GM21447 (cell line): ENCODE measurements at regions not wholly inside any gene's neighbourhood (a gene's known extent, or its start where the extent isn't known, plus 50 kb on each side); places are given as distances from the start of the nearest gene placed in this dataset.

Source experiments
- ATAC-seq: cut with Tn5 transposase; IDR thresholded peaks from one replicate; pipeline ENCODE4 v1.9.1; 2021; ENCODE audit not compliant: unreplicated experiment

GRCh38 chr9:20291201-20291600 lies 331.1 kb downstream of the MLLT3 start:
- ATAC-seq = no peak

DNA sequence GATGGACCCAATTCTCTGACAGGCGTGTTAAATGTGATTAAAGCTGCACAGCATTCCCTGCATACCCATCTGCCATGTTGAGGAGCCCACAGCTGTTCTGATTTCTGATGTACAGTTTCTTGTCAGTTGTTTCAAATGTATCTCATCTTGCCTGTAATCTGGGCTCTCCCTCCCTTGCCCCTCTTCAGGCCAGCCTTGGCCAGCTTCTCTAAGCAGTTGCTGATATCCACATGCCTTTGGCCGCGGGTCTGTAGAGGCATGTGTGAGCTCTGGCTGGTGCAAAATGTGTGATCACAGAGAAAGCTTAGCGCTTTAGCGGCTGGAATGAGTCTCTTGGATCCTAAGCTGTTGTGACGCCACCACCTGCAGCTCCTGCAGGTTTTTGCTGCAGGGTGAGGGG lies 332.0 kb downstream of the MLLT3 start:
- no peak for ATAC-seq

DNA sequence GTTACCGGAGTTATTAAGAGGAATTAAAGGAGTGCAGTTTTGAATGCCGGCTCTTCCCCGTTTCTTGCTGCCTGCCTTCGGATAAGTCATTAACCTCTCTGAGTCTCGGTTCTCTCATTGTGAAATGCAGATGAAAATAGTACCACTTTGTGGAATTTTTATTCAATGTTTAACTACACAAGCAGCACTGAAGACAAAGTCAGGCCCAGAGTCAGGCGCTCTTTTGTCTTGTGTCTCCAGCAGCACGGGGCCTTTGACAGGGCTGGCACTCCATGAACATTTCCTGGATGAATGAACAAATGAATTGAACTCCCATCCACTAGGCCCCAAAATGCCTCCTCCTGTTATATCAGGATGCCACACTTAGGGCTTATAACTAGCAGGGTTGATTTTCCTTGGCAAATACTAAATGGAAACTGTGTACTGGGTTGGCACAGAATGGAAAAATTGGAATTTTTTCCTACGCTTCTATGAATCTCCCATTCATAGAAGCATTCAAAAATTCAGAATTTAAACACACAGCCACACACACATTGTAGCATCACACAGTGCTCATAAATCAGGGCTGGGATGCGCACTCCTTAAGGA lies 332.8 kb downstream of the MLLT3 start:
- ATAC-seq = no peak

- ATAC-seq = no peak
These were observed 335.3 kb downstream of the MLLT3 start for GRCh38 chr9:20286969-20287368.

DNA sequence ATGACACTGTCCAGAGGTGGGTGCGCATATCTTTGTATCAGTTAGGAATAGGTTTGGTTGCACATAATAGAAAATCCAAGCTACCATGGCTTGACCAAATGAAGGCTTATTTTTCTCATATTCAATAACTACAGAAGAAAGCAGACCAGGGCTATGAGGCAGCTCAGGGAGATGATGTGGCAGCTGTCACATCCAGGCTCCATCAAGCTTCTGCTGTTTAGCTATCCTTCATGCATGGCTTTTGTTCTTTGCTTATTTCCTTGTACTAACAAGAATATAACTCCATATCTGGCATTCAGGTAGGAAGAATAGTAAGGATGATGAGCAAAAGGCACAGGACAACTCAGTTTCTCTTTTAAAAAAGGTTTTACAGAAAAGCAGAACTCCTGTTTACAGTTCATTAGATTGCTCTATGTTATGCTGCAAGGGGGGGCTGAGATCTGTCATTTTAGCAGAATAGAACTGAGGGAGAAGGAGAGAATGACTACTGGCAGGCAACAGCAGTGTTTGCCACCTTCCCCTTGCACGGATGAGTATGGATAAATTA lies 336.1 kb downstream of the MLLT3 start:
- ATAC-seq = no peak

DNA sequence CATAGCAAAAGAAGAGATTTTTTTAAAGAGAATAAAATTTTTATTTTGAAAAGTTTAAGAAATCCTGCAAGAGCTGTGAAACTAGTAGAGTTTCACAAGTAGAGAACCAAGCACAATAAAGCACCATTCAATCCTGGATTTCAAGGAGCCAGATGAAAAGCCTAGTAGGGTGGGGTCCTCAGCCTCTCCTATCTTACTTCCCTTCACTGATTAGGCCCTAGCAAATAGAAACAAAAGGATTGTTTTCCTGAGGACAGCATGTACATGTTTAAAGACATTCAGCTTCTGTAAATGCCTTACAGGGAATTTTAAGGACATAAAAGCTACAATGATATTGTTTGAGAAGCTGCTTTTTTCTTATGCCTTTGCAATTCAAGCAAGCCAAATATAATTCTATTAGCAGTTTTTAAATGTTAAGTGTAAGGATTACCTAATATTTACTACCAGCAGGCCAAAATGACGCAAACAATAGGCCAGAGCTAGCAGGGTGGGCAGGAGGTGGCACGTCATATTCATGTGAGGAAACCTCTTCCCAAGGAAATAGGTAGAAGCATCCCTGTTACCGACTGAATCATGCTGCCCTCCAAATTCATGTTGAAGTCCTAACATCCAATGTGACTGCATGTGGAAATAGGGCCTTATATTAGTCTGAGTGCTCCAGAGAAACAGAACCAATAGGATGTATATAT lies 337.6 kb downstream of the MLLT3 start:
- no peak for ATAC-seq

DNA sequence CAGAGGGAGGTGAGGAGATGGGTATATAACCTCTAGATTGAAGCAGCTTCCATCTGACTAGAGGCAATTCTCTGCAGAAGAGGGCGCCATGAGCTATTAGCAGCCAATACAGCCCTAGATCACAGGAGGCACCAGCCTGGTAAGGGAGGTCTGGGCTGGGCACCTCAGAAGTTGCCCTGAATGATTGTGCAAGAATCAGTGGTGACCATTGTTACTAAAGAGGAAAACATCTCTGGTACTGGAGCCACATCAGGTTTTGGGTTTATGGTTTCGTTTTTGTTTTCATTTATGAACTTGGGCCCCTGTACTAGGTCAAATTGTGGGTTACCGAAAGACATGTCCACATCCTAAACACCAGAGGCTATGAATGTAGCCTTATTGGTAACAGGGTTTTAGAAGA lies 342.0 kb downstream of the MLLT3 start:
- ATAC-seq = no peak

GRCh38 chr9:20276762-20277161 lies 345.5 kb downstream of the MLLT3 start:
- ATAC-seq = no peak

DNA sequence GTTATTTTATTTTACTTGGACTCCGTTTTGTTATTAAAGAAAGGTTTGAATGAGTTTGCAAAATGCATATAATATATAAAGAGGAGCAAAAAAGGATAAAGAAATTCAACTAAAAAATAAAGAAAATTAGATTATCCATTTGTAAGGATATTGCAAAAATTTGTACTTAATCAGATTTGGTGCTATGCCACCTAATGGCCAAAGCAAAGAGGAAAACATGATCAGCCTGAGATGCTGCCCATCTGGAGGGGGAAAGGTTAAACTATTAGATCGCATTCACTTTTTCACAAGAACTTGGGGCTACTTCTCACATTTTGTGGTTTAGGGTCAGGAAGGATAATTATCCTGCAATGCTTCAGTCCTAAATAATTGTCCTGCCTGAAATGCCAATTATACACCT lies 350.6 kb downstream of the MLLT3 start:
- ATAC-seq = no peak

- ATAC-seq = no peak
These were observed 351.2 kb downstream of the MLLT3 start for GRCh38 chr9:20271096-20271495.

GRCh38 chr9:20270161-20270560 lies 352.1 kb downstream of the MLLT3 start:
- ATAC-seq = no peak

GRCh38 chr9:20269620-20270019 lies 352.7 kb downstream of the MLLT3 start:
- no peak for ATAC-seq

DNA sequence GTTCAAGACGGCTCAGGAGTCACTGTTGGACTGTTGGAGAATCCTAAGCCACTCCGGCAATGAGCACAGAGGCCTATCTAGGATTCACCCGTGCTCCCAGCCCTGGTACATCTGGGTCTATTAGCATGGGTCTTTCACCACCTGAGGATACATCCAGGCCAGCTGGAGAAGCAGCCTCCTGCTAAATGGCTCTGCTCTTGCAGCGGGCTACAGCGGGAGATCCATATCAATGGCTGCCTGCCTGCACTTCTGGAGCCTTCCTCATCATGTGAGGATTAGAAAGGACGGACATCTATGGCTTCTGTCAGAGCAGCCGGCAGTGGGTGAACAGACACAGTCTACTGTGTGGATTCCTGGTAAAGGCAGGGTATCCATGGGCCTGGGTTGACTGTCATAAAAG lies 357.4 kb downstream of the MLLT3 start:
- no peak for ATAC-seq

DNA sequence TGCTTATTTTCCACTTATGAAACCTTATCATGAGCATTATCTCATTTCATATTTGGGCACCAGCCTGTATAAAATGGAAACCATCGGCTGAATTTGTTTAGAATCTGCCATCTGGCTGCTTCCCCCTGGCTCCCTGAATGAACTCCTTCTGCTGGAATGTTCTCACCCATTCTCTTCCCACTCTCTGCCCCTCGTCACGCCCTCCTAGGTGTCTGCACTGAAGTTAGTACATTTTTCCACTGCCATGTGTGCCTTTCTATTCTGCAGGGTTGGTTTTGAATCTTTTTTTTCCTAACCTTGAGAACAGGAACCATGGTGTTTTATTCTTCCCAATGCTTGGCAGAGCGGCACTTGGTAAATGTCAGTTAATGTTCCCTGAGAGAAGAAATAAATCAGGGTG lies 359.7 kb downstream of the MLLT3 start:
- ATAC-seq = no peak

DNA sequence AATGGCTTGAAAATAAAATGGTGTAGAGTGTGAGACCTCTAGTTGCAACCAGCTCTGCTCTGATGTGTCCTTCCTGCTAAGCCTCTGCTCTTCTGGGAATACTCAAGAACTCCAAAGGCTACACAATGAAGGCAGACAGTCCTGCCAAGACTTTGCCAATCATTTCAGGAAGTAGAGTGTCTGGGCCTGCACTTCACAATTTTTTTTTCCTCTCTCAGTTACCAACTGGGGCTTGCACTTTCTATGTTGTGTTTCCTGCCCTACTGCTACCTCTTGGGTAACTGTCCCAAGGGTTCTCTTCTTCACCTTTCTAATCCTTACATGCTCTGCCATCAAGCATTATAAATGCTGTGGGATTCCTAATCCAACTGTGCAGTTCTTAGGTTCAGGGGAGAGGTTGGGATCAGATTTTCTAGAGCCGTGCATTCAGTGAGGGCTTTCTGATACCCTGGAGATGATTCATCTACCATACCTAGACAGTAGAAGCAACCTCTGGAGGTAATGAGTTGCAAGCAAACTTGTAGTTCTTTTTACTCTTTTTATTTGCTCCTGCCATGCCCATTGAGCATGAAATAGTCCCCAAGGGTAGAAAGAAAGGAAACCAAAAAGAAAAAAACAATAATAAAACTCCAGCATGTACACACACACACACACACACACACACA lies 365.9 kb downstream of the MLLT3 start:
- no peak for ATAC-seq

GRCh38 chr9:20255052-20255451 lies 367.2 kb downstream of the MLLT3 start:
- ATAC-seq = no peak

DNA sequence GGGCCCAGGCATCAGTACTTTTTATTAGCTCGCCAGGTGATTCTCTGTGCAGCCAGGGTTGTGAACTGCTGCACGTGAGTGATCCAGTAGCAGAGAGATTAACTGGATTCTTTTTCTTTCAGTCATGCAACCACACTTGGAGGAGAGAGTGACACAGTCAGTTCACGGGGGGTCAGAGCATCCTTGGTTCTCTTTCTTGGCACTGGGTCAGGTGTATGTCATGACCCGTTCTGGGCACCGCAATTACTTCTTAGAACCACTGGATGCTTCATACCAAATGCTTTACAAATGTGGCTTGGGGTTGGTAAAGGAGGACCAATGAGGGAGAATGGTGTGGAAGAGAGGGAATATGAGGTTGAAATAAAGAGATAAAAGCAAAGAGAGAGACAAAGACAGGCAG lies 368.7 kb downstream of the MLLT3 start:
- no peak for ATAC-seq

- no peak for ATAC-seq
These were observed 369.5 kb downstream of the MLLT3 start for GRCh38 chr9:20252778-20253177.

DNA sequence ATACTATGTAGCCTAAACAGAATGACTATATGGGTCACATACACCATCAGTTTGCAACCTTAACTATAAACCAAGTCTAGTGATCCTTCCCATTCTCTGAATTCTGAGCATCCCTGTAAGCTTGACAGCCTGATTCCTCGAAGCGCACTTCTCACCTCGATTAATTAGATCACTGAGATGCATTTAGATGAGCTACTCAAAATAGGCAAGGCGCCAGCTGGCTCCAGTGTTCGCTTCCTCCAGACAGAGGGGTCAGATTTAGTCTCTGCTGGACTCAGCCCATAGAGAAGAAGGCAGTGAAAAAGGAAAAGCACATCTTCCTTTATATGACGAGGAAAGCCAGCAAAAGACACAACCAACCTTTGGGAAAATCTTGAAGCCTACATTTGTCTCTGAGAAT lies 371.5 kb downstream of the MLLT3 start:
- ATAC-seq = no peak

GRCh38 chr9:20244271-20244670 lies 378.0 kb downstream of the MLLT3 start:
- ATAC-seq = no peak

DNA sequence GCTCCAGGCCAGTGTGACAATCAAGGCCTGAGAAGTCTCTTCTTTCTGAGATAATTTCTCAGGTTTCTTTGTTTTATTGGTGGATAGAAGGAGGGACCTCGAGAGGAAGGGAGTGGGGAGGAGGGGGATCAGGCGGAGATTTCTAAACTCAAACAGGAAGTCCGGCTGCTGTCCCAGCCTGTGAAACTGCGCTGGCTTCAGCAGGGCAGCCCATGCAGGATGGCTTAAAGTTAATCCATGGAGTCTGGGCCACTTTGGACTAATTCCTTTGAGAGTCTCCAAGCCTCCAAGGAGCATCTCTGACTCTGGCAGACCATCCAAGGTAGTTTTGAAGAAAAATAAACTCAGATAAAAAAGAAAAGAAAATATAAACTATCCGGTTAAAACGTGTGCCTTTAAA lies 378.5 kb downstream of the MLLT3 start:
- ATAC-seq = no peak

- peak; percentile 97 for ATAC-seq
These were observed 379.6 kb downstream of the MLLT3 start for GRCh38 chr9:20242510-20243189.
